GM23338 (cell line): ENCODE measurements at regions not wholly inside any gene's neighbourhood (a gene's known extent, or its start where the extent isn't known, plus 50 kb on each side); places are given as distances from the start of the nearest gene placed in this dataset.

Source experiments
- ATAC-seq: fragments of 200-7000 bp; cut with Tn5 transposase; 3 replicates; pipeline ENCODE4 v1.9.1; 2020
- DNase-seq: peaks from one replicate; pipeline ENCODE4 v3.0.0-alpha.2; 2015; ENCODE audit warnings: low spot score
- H2AFZ ChIP-seq: fragments of 200-600 bp; sonication (generic); 2 replicates; pipeline ENCODE4 v1.8.0; 2016; ENCODE audit warnings: antibody characterized with exemption, mild to moderate bottlenecking, moderate library complexity
- H3F3A ChIP-seq: fragments of 200-600 bp; sonication (generic); replicated peaks from 2 replicates; pipeline ENCODE4 v1.8.0; 2017; ENCODE audit warnings: antibody characterized with exemption, mixed run types, low read depth
- H3K27ac ChIP-seq: fragments of 200-600 bp; sonication (generic); 2 replicates; pipeline ENCODE4 v1.6.1; 2016; ENCODE audit warnings: low read depth
- H3K27me3 ChIP-seq: fragments of 200-600 bp; sonication (generic); 2 replicates; pipeline ENCODE4 v1.8.0; 2016; ENCODE audit warnings: mild to moderate bottlenecking, mixed run types, moderate library complexity; ENCODE audit not compliant: insufficient read depth
- H3K36me3 ChIP-seq: fragments of 200-600 bp; sonication (generic); 2 replicates; pipeline ENCODE4 v1.8.0; 2016; ENCODE audit warnings: mild to moderate bottlenecking; ENCODE audit not compliant: insufficient read depth
- H3K4me1 ChIP-seq: fragments of 200-600 bp; sonication (generic); 2 replicates; pipeline ENCODE4 v1.8.0; 2016; ENCODE audit warnings: mild to moderate bottlenecking, moderate library complexity; ENCODE audit not compliant: insufficient read depth
- H3K4me2 ChIP-seq: fragments of 200-600 bp; sonication (generic); 2 replicates; pipeline ENCODE4 v1.7.1; 2017; ENCODE audit warnings: mixed run types
- H3K4me3 ChIP-seq: fragments of 200-600 bp; sonication (generic); 2 replicates; pipeline ENCODE4 v1.6.1; 2016; ENCODE audit warnings: mixed run types
- H3K79me2 ChIP-seq: fragments of 200-600 bp; sonication (generic); replicated peaks from 2 replicates; pipeline ENCODE4 v1.8.0; 2017; ENCODE audit warnings: mild to moderate bottlenecking; ENCODE audit not compliant: insufficient read depth
- H3K9me2 ChIP-seq: fragments of 200-600 bp; sonication (generic); 2 replicates; pipeline ENCODE4 v1.8.0; 2017; ENCODE audit not compliant: insufficient read depth
- H4K20me1 ChIP-seq: fragments of 200-600 bp; sonication (generic); replicated peaks from 2 replicates; pipeline ENCODE4 v1.8.0; 2017; ENCODE audit warnings: mild to moderate bottlenecking; ENCODE audit not compliant: insufficient read depth
- H3K27ac Mint-ChIP-seq: 2 replicates; pipeline ENCODE4 v1.8.0; 2020; ENCODE audit warnings: inconsistent platforms, mild to moderate bottlenecking, moderate library complexity, mixed read lengths
- H3K27me3 Mint-ChIP-seq: 3 replicates; pipeline ENCODE4 v1.8.0; 2022; ENCODE audit warnings: low read depth, mild to moderate bottlenecking, moderate library complexity, mixed read lengths, inconsistent platforms; ENCODE audit not compliant: insufficient read depth, poor library complexity
- H3K36me3 Mint-ChIP-seq: 3 replicates; pipeline ENCODE4 v1.8.0; 2021; ENCODE audit warnings: low read depth, mild to moderate bottlenecking, inconsistent platforms, moderate library complexity, mixed read lengths
- H3K4me1 Mint-ChIP-seq: 3 replicates; pipeline ENCODE4 v1.8.0; 2020; ENCODE audit warnings: mild to moderate bottlenecking, inconsistent platforms, mixed read lengths
- H3K4me3 Mint-ChIP-seq: 3 replicates; pipeline ENCODE4 v1.8.0; 2021; ENCODE audit warnings: moderate library complexity, mild to moderate bottlenecking, inconsistent platforms, mixed read lengths
- H3K9me3 Mint-ChIP-seq: 3 replicates; pipeline ENCODE4 v1.8.0; 2020; ENCODE audit warnings: moderate library complexity, mild to moderate bottlenecking, inconsistent platforms, mixed read lengths
- CREB1 ChIP-seq: fragments of 250-450 bp; sonication (Bioruptor Pico); IDR thresholded peaks from 2 replicates; pipeline ENCODE4 v1.5.0; 2020; ENCODE audit warnings: low read depth, mild to moderate bottlenecking, moderate library complexity
- CTCF ChIP-seq, 2 experiments: fragments of 200-600 bp in 1 of 2; sonication (generic) in 1 of 2; conservative IDR thresholded peaks; 2 replicates each; pipeline versions ENCODE4 v1.5.1 to v1.6.1; 2016 to 2017; ENCODE audit warnings: antibody characterized with exemption in 2 of 2, low read depth in 2 of 2, mild to moderate bottlenecking in 2 of 2, moderate library complexity in 1 of 2
- ETS1 ChIP-seq: IDR thresholded peaks from 2 replicates; pipeline ENCODE4 v1.6.1; 2016; ENCODE audit warnings: antibody characterized with exemption
- EZH2 ChIP-seq: fragments of 200-600 bp; sonication (generic); IDR thresholded peaks from one replicate; pipeline ENCODE4 v1.8.0; 2017; ENCODE audit warnings: antibody characterized with exemption, mild to moderate bottlenecking, low read depth; ENCODE audit not compliant: unreplicated experiment
- EZH2phosphoT487 ChIP-seq: fragments of 200-600 bp; sonication (generic); IDR thresholded peaks from one replicate; pipeline ENCODE4 v1.8.1; 2018; ENCODE audit warnings: antibody characterized with exemption; ENCODE audit not compliant: unreplicated experiment
- JUNB ChIP-seq: IDR thresholded peaks from one replicate; pipeline ENCODE4 v1.6.1; 2016; ENCODE audit warnings: antibody characterized with exemption; ENCODE audit not compliant: unreplicated experiment
- NANOG ChIP-seq: IDR thresholded peaks from 2 replicates; pipeline ENCODE4 v1.6.1; 2016; ENCODE audit warnings: antibody characterized with exemption, borderline replicate concordance
- POLR2AphosphoS5 ChIP-seq: IDR thresholded peaks from 2 replicates; pipeline ENCODE4 v1.6.1; 2016; ENCODE audit warnings: antibody characterized with exemption, low read depth
- REST ChIP-seq: IDR thresholded peaks from one replicate; pipeline ENCODE4 v1.6.1; 2018; ENCODE audit warnings: antibody characterized with exemption; ENCODE audit not compliant: unreplicated experiment
- STAT1 ChIP-seq: IDR thresholded peaks from one replicate; pipeline ENCODE4 v1.6.1; 2016; ENCODE audit warnings: antibody characterized with exemption; ENCODE audit not compliant: unreplicated experiment
- ZNF114 ChIP-seq: fragments of 250-450 bp; sonication (Bioruptor Pico); IDR thresholded peaks from 2 replicates; pipeline ENCODE4 v1.5.0; 2020; ENCODE audit warnings: mild to moderate bottlenecking, moderate library complexity
- ZNF331 ChIP-seq: fragments of 250-450 bp; sonication (Bioruptor Pico); IDR thresholded peaks from 2 replicates; pipeline ENCODE4 v1.5.0; 2020; ENCODE audit warnings: low read depth, mild to moderate bottlenecking, moderate library complexity
- ZNF462 ChIP-seq: fragments of 250-450 bp; sonication (Bioruptor Pico); IDR thresholded peaks from 2 replicates; pipeline ENCODE4 v1.5.0; 2020; ENCODE audit warnings: mild to moderate bottlenecking, moderate library complexity

- Mint-ChIP-seq H3K9me3 (no peaks in the 10 kb centered on the region), H3K27ac (no peak overlapping the region)
- H3F3A ChIP-seq, result no peaks in the 10 kb centered on the region
Measured at GRCh38 chr12:105676694-105677093, 346.2 kb downstream of the C12orf75 start.

More at GRCh38 chr12:105676694-105677093, 346.2 kb downstream of the C12orf75 start:
- H3K4me3 ChIP-seq, result no peak overlapping the region
- H3K79me2 ChIP-seq, result no peaks in the 10 kb centered on the region
- no peaks in the 10 kb centered on the region for H3K4me1 ChIP-seq
- H4K20me1 ChIP-seq, result no peaks in the 10 kb centered on the region
- no peak overlapping the region for H3K27ac ChIP-seq
- no peaks in the 10 kb centered on the region for H3K36me3 ChIP-seq
- H3K36me3 Mint-ChIP-seq, result no peaks in the 10 kb centered on the region
- no peaks in the 10 kb centered on the region for H3K27me3 ChIP-seq
- H3K4me3 Mint-ChIP-seq, result no peak overlapping the region
- ATAC-seq (no peak), DNase-seq (no peak)
- H3K4me2 ChIP-seq, result no peak overlapping the region
- no peaks in the 10 kb centered on the region for H3K4me1 Mint-ChIP-seq
- H3K27me3 Mint-ChIP-seq, result peaks cover 2% of the 10 kb centered on the region
- TF ChIP-seq EZH2 (no peak), EZH2phosphoT487 (no peak), CTCF (conservative IDR thresholded peaks at IDR 0.05; ENCODE audit: low read depth in 2 of 2) (no peak), ETS1 (no peak), ZNF462 (CRISPR knock-in tag) (no peak), ZNF331 (CRISPR knock-in tag) (no peak), JUNB (no peak), POLR2AphosphoS5 (no peak), NANOG (no peak), CREB1 (CRISPR knock-in tag) (no peak), ZNF114 (no peak), STAT1 (no peak), REST (no peak)
- H3K9me2 ChIP-seq, result peaks cover 6% of the 10 kb centered on the region; the same call in 1 of the 2 replicates
- H2AFZ ChIP-seq, result no peak overlapping the region
